Fibroblast of peridontal ligament (primary cell): ENCODE measurements at regions not wholly inside any gene's neighbourhood (a gene's known extent, or its start where the extent isn't known, plus 50 kb on each side); places are given as distances from the start of the nearest gene placed in this dataset.
"Not testable (repeated sequence)": the region's sequence is repeated elsewhere in the genome, so short reads cannot be mapped to it uniquely, and the experiment has no call there.

Experiments
- DNase-seq: peaks from one replicate; pipeline ENCODE4 v3.0.0-alpha.2; 2010; ENCODE audit errors: extremely low read depth

- no peak for DNase-seq
These were observed 204.4 kb downstream of the TMX1 start for GRCh38 chr14:51444353-51445000.

GRCh38 chr14:51445001-51445390 lies 204.9 kb downstream of the TMX1 start:
- DNase-seq, result peak; percentile 10

GRCh38 chr14:51446771-51447170 lies 204.9 kb upstream of the FRMD6 start:
- no peak for DNase-seq

- no peak for DNase-seq
These were observed 204.3 kb upstream of the FRMD6 start for GRCh38 chr14:51447411-51447810.

GRCh38 chr14:51448831-51449670 lies 202.7 kb upstream of the FRMD6 start:
- peak; percentile 95 for DNase-seq

- no peak for DNase-seq
These were observed 202.0 kb upstream of the FRMD6 start for GRCh38 chr14:51449681-51450080.

- no peak for DNase-seq
These were observed 200.1 kb upstream of the FRMD6 start for GRCh38 chr14:51451561-51451960.

GRCh38 chr14:51453869-51454268 lies 197.8 kb upstream of the FRMD6 start:
- DNase-seq, result peak; percentile 37

GRCh38 chr14:51454351-51454750 lies 197.4 kb upstream of the FRMD6 start:
- no peak for DNase-seq

- DNase-seq, result peak; percentile 25
These were observed 196.5 kb upstream of the FRMD6 start for GRCh38 chr14:51455041-51455835.

- no peak for DNase-seq
These were observed 193.7 kb upstream of the FRMD6 start for GRCh38 chr14:51457843-51458562.

GRCh38 chr14:51458563-51458955 lies 193.2 kb upstream of the FRMD6 start:
- peak; percentile 70 for DNase-seq

- peak; percentile 26 for DNase-seq
These were observed 191.7 kb upstream of the FRMD6 start for GRCh38 chr14:51460011-51460410.

- no peak for DNase-seq
These were observed 189.5 kb upstream of the FRMD6 start for GRCh38 chr14:51462182-51462581.

GRCh38 chr14:51462706-51463105 lies 189.0 kb upstream of the FRMD6 start:
- DNase-seq, result no peak

GRCh38 chr14:51463461-51463860 lies 188.2 kb upstream of the FRMD6 start:
- DNase-seq, result no peak

- no peak for DNase-seq
These were observed 187.3 kb upstream of the FRMD6 start for GRCh38 chr14:51464411-51464810.

GRCh38 chr14:51465486-51465885 lies 186.2 kb upstream of the FRMD6 start:
- DNase-seq, result no peak

GRCh38 chr14:51467392-51467791 lies 184.3 kb upstream of the FRMD6 start:
- not testable (repeated sequence) for DNase-seq

- DNase-seq, result no peak
These were observed 183.2 kb upstream of the FRMD6 start for GRCh38 chr14:51468523-51468922.

GRCh38 chr14:51472881-51473280 lies 178.8 kb upstream of the FRMD6 start:
- peak; percentile 83 for DNase-seq

- DNase-seq, result no peak
These were observed 178.4 kb upstream of the FRMD6 start for GRCh38 chr14:51473351-51473750.
